Large intestine (tissue), 3 donors: ENCODE measurements at regions not wholly inside any gene's neighbourhood (a gene's known extent, or its start where the extent isn't known, plus 50 kb on each side); places are given as distances from the start of the nearest gene placed in this dataset.
"Not testable (repeated sequence)": the region's sequence is repeated elsewhere in the genome, so short reads cannot be mapped to it uniquely, and the experiment has no call there.

ENCODE experiments used
- DNase-seq, 2 donors: peaks; one replicate each; pipeline versions ENCODE4 v3.0.0 to v3.0.0-alpha.2; 2013
- H3K27ac ChIP-seq: one replicate; pipeline ENCODE4 v1.5.1; 2013; ENCODE audit warnings: low read length
- H3K27me3 ChIP-seq: 2 replicates; pipeline ENCODE4 v1.6.1; 2013; ENCODE audit warnings: low read length; ENCODE audit not compliant: control insufficient read depth, insufficient read depth
- H3K36me3 ChIP-seq: 2 replicates; pipeline ENCODE4 v1.6.1; 2013; ENCODE audit warnings: low read length; ENCODE audit not compliant: control insufficient read depth, insufficient read depth
- H3K4me1 ChIP-seq: one replicate; pipeline ENCODE4 v1.6.1; 2013; ENCODE audit warnings: low read length; ENCODE audit not compliant: control insufficient read depth, insufficient read depth
- H3K4me3 ChIP-seq: one replicate; pipeline ENCODE4 v1.5.1; 2013; ENCODE audit warnings: low read length
- H3K9me3 ChIP-seq: one replicate; pipeline ENCODE4 v1.6.1; 2013; ENCODE audit warnings: mild to moderate bottlenecking, low read depth, low read length, moderate library complexity; ENCODE audit not compliant: control insufficient read depth
- WGBS: methylation state at CpG from one replicate; pipeline ENCODE4 v1.1.5; 2013; ENCODE audit warnings: low lambda C conversion rate; ENCODE audit not compliant: insufficient coverage; 5-methylcytosine and 5-hydroxymethylcytosine counted together

DNA sequence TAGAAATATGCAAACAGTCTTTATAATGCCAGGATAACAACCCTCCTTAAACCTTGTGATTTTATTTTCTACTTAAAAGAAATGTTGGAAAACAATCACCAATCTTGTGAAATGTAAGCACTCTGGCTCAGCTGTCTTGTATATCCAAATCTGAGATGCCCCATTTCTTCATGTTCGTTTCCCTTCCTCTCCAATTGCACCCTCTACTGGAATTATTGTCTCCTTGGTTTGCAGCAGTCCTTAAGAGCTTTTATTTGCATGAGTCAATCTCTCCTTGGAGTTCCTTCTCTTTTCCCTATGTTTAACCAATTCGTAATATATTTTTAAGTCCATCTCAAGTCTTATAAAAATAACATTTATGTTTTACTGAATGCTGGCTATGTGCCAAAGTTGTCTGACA is 362.0 kb upstream of the CDH10 start:
- DNase-seq: no peak
- 100% methylated on average over 1 of the region's 2 CpGs for WGBS
- H3K36me3 ChIP-seq: no peaks in the 10 kb centered on the region

GRCh38 chr5:25006237-25006636 is 361.5 kb upstream of the CDH10 start:
- 27% methylated on average over 3 of the region's 4 CpGs for WGBS
- DNase-seq: no peak
- Histone ChIP-seq H3K27ac (no peak overlapping the region), H3K27me3 (no peaks in the 10 kb centered on the region), H3K4me3 (no peak overlapping the region), H3K36me3 (no peaks in the 10 kb centered on the region), H3K9me3 (no peaks in the 10 kb centered on the region), H3K4me1 (no peaks in the 10 kb centered on the region)

More for the DNA sequence above, 362.0 kb upstream of the CDH10 start:
- no peak overlapping the region for H3K4me3 ChIP-seq
- H3K4me1 ChIP-seq: no peaks in the 10 kb centered on the region
- no peaks in the 10 kb centered on the region for H3K27me3 ChIP-seq
- H3K27ac ChIP-seq: no peak overlapping the region
- H3K9me3 ChIP-seq: no peaks in the 10 kb centered on the region

DNA sequence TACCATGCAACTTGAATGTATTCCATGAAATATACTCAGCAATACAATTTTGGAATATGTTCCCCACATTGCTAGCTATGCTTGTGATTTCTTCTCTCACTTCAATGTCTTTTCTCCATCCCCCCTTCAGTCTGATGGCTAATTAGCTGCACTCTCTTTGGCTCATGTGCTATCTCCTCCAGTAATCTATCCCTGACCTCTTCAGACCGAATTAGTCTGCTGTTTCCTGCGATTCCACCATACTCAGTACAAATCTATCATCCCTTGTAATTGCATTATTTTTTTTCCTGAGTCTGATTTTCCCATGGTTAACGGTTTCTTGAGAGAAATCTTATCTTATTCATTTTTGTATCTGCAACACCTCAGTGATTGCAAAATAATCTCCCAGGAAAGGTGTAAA is 360.7 kb upstream of the CDH10 start:
- 80% methylated on average over 1 of the region's 3 CpGs for WGBS
- H3K4me1 ChIP-seq: no peaks in the 10 kb centered on the region

GRCh38 chr5:25002371-25002770 is 357.6 kb upstream of the CDH10 start:
- H3K27me3 ChIP-seq: no peaks in the 10 kb centered on the region
- H3K9me3 ChIP-seq: no peaks in the 10 kb centered on the region
- no peaks in the 10 kb centered on the region for H3K4me1 ChIP-seq
- H3K27ac ChIP-seq: no peak overlapping the region
- DNase-seq: no peak
- no peaks in the 10 kb centered on the region for H3K36me3 ChIP-seq
- WGBS: 80% methylated on average over 1 of the region's 1 CpG
- H3K4me3 ChIP-seq: no peak overlapping the region

More for the DNA sequence above, 360.7 kb upstream of the CDH10 start:
- H3K36me3 ChIP-seq: no peaks in the 10 kb centered on the region
- no peak overlapping the region for H3K27ac ChIP-seq
- H3K27me3 ChIP-seq: no peaks in the 10 kb centered on the region
- DNase-seq: no peak
- H3K4me3 ChIP-seq: no peak overlapping the region
- no peaks in the 10 kb centered on the region for H3K9me3 ChIP-seq

DNA sequence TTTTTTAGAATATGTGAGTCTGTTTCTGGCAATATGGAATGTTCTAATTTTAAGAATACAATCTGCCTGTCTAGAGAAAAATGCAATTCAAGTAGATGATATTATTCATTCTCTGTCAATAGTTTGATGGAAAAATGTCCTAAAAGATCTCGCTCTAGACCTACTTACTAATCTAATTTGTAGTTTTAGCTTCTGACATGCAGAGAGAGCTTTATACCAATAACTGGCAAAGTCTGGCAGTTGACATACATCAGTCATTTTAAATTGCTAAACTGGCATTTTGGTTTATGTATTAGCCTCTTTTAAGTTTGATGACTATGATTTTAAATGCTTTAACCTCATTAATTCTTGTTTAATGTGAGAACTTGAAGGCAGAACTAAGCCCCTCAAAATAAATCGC is 355.0 kb upstream of the CDH10 start:
- H3K27ac ChIP-seq: no peak overlapping the region
- no peaks in the 10 kb centered on the region for H3K27me3 ChIP-seq
- no peaks in the 10 kb centered on the region for H3K4me1 ChIP-seq
- 83% methylated on average over 1 of the region's 2 CpGs for WGBS
- no peak for DNase-seq
- no peak overlapping the region for H3K4me3 ChIP-seq
- no peaks in the 10 kb centered on the region for H3K9me3 ChIP-seq
- no peaks in the 10 kb centered on the region for H3K36me3 ChIP-seq

GRCh38 chr5:24998641-24999040 is 353.9 kb upstream of the CDH10 start:
- WGBS: no CpG with 5 or more reads among the region's 2 CpGs

GRCh38 chr5:24986326-24986725 is 341.5 kb upstream of the CDH10 start:
- no peaks in the 10 kb centered on the region for H3K36me3 ChIP-seq
- DNase-seq: no peak
- no peaks in the 10 kb centered on the region for H3K27me3 ChIP-seq
- no peaks in the 10 kb centered on the region for H3K9me3 ChIP-seq
- 83% methylated on average over 1 of the region's 3 CpGs for WGBS
- H3K4me1 ChIP-seq: no peaks in the 10 kb centered on the region
- H3K27ac ChIP-seq: no peak overlapping the region
- H3K4me3 ChIP-seq: no peak overlapping the region

More at GRCh38 chr5:24998641-24999040, 353.9 kb upstream of the CDH10 start:
- Histone ChIP-seq H3K36me3 (no peaks in the 10 kb centered on the region), H3K4me1 (no peaks in the 10 kb centered on the region), H3K27me3 (no peaks in the 10 kb centered on the region), H3K9me3 (no peaks in the 10 kb centered on the region), H3K4me3 (no peak overlapping the region), H3K27ac (no peak overlapping the region)
- DNase-seq: no peak

- WGBS: no CpG with 5 or more reads among the region's 3 CpGs
These were observed 333.8 kb upstream of the CDH10 start for GRCh38 chr5:24978552-24978951.

GRCh38 chr5:24963611-24964010 is 318.8 kb upstream of the CDH10 start:
- WGBS: no CpG with 5 or more reads among the region's 1 CpG
- H3K27me3 ChIP-seq: no peaks in the 10 kb centered on the region
- H3K4me3 ChIP-seq: no peak overlapping the region
- no peaks in the 10 kb centered on the region for H3K9me3 ChIP-seq
- no peaks in the 10 kb centered on the region for H3K36me3 ChIP-seq
- H3K27ac ChIP-seq: no peak overlapping the region
- H3K4me1 ChIP-seq: no peaks in the 10 kb centered on the region
- DNase-seq: no peak

More at GRCh38 chr5:24978552-24978951, 333.8 kb upstream of the CDH10 start:
- not testable (repeated sequence) for H3K9me3 ChIP-seq, H3K36me3 ChIP-seq, H3K4me1 ChIP-seq, H3K27ac ChIP-seq, H3K27me3 ChIP-seq, DNase-seq, H3K4me3 ChIP-seq

DNA sequence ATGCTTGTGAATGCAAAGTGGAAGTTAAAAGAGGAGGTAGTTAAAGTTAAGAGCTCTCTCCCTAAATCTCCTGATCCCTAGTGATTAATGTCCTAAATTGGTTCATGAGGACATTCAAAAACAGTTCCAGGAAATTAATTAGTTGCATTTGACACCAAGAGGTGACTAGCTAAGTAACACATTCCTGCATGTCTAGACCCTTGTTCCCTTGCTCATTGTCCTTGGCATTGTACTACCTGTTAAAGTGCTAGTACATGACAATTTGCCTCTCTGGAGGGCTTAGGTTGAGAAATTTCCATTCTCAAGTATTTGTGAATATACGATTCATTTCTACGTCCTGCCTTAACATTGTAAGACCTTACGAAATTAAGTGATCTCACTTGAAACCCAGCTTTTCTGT is 278.6 kb upstream of the CDH10 start:
- H3K27me3 ChIP-seq: no peaks in the 10 kb centered on the region
- 94% methylated on average over 3 of the region's 3 CpGs for WGBS
- no peak for DNase-seq

GRCh38 chr5:24918676-24919075 is 273.9 kb upstream of the CDH10 start:
- Histone ChIP-seq H3K4me3 (no peak overlapping the region), H3K4me1 (no peaks in the 10 kb centered on the region), H3K27me3 (no peaks in the 10 kb centered on the region), H3K36me3 (no peaks in the 10 kb centered on the region), H3K27ac (no peak overlapping the region), H3K9me3 (no peaks in the 10 kb centered on the region)
- 100% methylated on average over 1 of the region's 1 CpG for WGBS
- no peak for DNase-seq

More for the DNA sequence above, 278.6 kb upstream of the CDH10 start:
- Histone ChIP-seq H3K36me3 (no peaks in the 10 kb centered on the region), H3K4me1 (no peaks in the 10 kb centered on the region), H3K9me3 (no peaks in the 10 kb centered on the region), H3K27ac (no peak overlapping the region), H3K4me3 (no peak overlapping the region)
